Panc1 (cell line): ENCODE measurements at regions not wholly inside any gene's neighbourhood (a gene's known extent, or its start where the extent isn't known, plus 50 kb on each side); places are given as distances from the start of the nearest gene placed in this dataset.

Source experiments
- ATAC-seq: fragments of 200-7000 bp; cut with Tn5 transposase; 2 replicates; pipeline ENCODE4 v1.9.1; 2020; ENCODE audit warnings: mild to moderate bottlenecking, moderate library complexity
- BruUV-seq: library from RNA; stranded (reverse); fragments of 400-500 nt; replicated peaks from 2 replicates; lab custom pipeline; 2021; lab: Mats Ljungman, UMichigan
- CTCF ChIA-PET: fragments of 300-600 bp; sonication (Branson Sonifier 250); formaldehyde crosslinking; loops from one replicate; lab custom pipeline; 2022; ENCODE audit warnings: antibody characterized with exemption; lab: Charles Lee
- POLR2A ChIA-PET: fragments of 300-600 bp; sonication (Branson Sonifier 250); formaldehyde crosslinking; loops from one replicate; lab custom pipeline; 2022; ENCODE audit warnings: antibody characterized with exemption; lab: Charles Lee
- DNase-seq: peaks from one replicate; pipeline ENCODE4 v3.0.0-alpha.2; 2010; ENCODE audit warnings: low read depth, low spot score
- H3K27ac ChIP-seq: 2 replicates; pipeline ENCODE4 v1.5.1; 2011; ENCODE audit warnings: mild to moderate bottlenecking, low read length, inconsistent platforms
- H3K27me3 ChIP-seq: fragments of 200-500 bp; sonication (Bioruptor generic); 2 replicates; pipeline ENCODE4 v1.6.0; 2014; ENCODE audit warnings: low read length, inconsistent platforms; ENCODE audit not compliant: control insufficient read depth, insufficient read depth
- H3K36me3 ChIP-seq: fragments of 200-500 bp; sonication (Bioruptor generic); 2 replicates; pipeline ENCODE4 v1.5.1; 2014; ENCODE audit warnings: inconsistent platforms, mild to moderate bottlenecking, low read length, moderate library complexity; ENCODE audit not compliant: control insufficient read depth, insufficient read depth
- H3K4me1 ChIP-seq: 2 replicates; pipeline ENCODE4 v1.5.1; 2011; ENCODE audit warnings: inconsistent platforms, mild to moderate bottlenecking, low read length, moderate library complexity; ENCODE audit not compliant: control insufficient read depth, insufficient read depth
- H3K4me3 ChIP-seq, 2 experiments: 2 replicates each; pipeline ENCODE4 v1.5.1; 2011 to 2012; ENCODE audit warnings: low read depth in 2 of 2, low read length in 2 of 2, mild to moderate bottlenecking in 2 of 2, inconsistent platforms in 1 of 2, moderate library complexity in 1 of 2
- H3K9me3 ChIP-seq: fragments of 200-500 bp; sonication (Bioruptor generic); 2 replicates; pipeline ENCODE4 v1.5.1; 2014; ENCODE audit warnings: low read depth, mild to moderate bottlenecking, inconsistent platforms, low read length, moderate library complexity; ENCODE audit not compliant: control insufficient read depth, insufficient read depth
- CTCF ChIP-seq: fragments of 450-650 bp; IDR thresholded peaks from 2 replicates; pipeline ENCODE4 v1.5.1; 2017; ENCODE audit warnings: mild to moderate bottlenecking
- POLR2AphosphoS5 ChIP-seq: IDR thresholded peaks from 2 replicates; pipeline ENCODE4 v1.6.1; 2012; ENCODE audit warnings: mild to moderate bottlenecking, low read depth, low read length, moderate library complexity
- REST ChIP-seq, 2 experiments: IDR thresholded peaks; 2 replicates each; pipeline ENCODE4 v1.6.1; 2011 to 2012; ENCODE audit warnings: low read depth in 2 of 2, control low read depth in 1 of 2, low read length in 1 of 2, mild to moderate bottlenecking in 1 of 2, moderate library complexity in 1 of 2; ENCODE audit not compliant: insufficient read depth in 1 of 2
- SIN3A ChIP-seq: IDR thresholded peaks from 2 replicates; pipeline ENCODE4 v1.6.1; 2012; ENCODE audit warnings: low read depth, mild to moderate bottlenecking, low read length, moderate library complexity, borderline replicate concordance; ENCODE audit not compliant: insufficient read depth
- TCF7L2 ChIP-seq: IDR thresholded peaks from 2 replicates; pipeline ENCODE4 v1.6.1; 2011; ENCODE audit warnings: mild to moderate bottlenecking, low read depth, low read length, inconsistent platforms
- in situ Hi-C: cut with HindIII; loops from 2 replicates; pipeline ENCODE4 v1.10.0; 2016; ENCODE audit warnings: low sequenced_read_pairs, low pct_unique_long_range_greater_than_20kb
- intact Hi-C: fragments of 100-400 bp; cut with micrococcal nuclease; formaldehyde crosslinking; loops from one replicate; pipeline ENCODE4 v1.10.0; 2022; ENCODE audit not compliant: unreplicated experiment

- in situ Hi-C loops (no loop called here), intact Hi-C loops (no loop called here)
- no TSS peak for BruUV-seq
- ATAC-seq (no peak), DNase-seq (no peak)
- Histone ChIP-seq H3K27ac (no peak overlapping the region), H3K27me3 (peaks cover 6% of the 10 kb centered on the region; the same call in 1 of the 2 replicates), H3K4me3 (no peak overlapping the region), H3K36me3 (no peaks in the 10 kb centered on the region), H3K4me1 (no peaks in the 10 kb centered on the region), H3K9me3 (no peaks in the 10 kb centered on the region)
- ChIA-PET CTCF (no interaction called here), POLR2A (no interaction called here)
- TF ChIP-seq SIN3A: no peak
- TF ChIP-seq POLR2AphosphoS5: no peak
- TF ChIP-seq REST (IDR thresholded peaks at IDR 0.05; ENCODE audit: insufficient read depth in 1 of 2, low read depth in 2 of 2, low read length in 1 of 2): no peak
- no peak for TF ChIP-seq CTCF
- TF ChIP-seq TCF7L2: no peak
Observed at GRCh38 chr7:25311346-25311745, 83.1 kb upstream of the NPVF start.

GRCh38 chr7:25312968-25313367 is 84.7 kb upstream of the NPVF start:
- H3K27ac ChIP-seq: no peak overlapping the region
- ATAC-seq (no peak), DNase-seq (no peak)
- H3K36me3 ChIP-seq: no peaks in the 10 kb centered on the region
- H3K9me3 ChIP-seq: no peaks in the 10 kb centered on the region
- CTCF ChIA-PET: no interaction called here
- no TSS peak for BruUV-seq
- in situ Hi-C loops (no loop called here), intact Hi-C loops (no loop called here)
- H3K27me3 ChIP-seq: 0 out of 2 replicates have a peak, but pooled peaks cover under 1% of the 10 kb centered on the region
- no peaks in the 10 kb centered on the region for H3K4me1 ChIP-seq
- TF ChIP-seq CTCF (no peak), POLR2AphosphoS5 (no peak), TCF7L2 (no peak), REST (IDR thresholded peaks at IDR 0.05; ENCODE audit: insufficient read depth in 1 of 2, low read depth in 2 of 2, low read length in 1 of 2) (no peak), SIN3A (no peak)
- no peak overlapping the region for H3K4me3 ChIP-seq
- POLR2A ChIA-PET: no interaction called here
